HTR-8/SVneo (cell line): ENCODE measurements at regions not wholly inside any gene's neighbourhood (a gene's known extent, or its start where the extent isn't known, plus 50 kb on each side); places are given as distances from the start of the nearest gene placed in this dataset.
"Not testable (repeated sequence)": the region's sequence is repeated elsewhere in the genome, so short reads cannot be mapped to it uniquely, and the experiment has no call there.

Experiments
- DNase-seq: peaks from one replicate; pipeline ENCODE4 v3.0.0; 2011; ENCODE audit warnings: low spot score, mixed read lengths; ENCODE audit not compliant: insufficient read length
- FAIRE-seq: peaks from 2 replicates; lab custom pipeline; 2011; peaks lifted over from hg19 to GRCh38; lab: Jason Lieb, UNC

DNA sequence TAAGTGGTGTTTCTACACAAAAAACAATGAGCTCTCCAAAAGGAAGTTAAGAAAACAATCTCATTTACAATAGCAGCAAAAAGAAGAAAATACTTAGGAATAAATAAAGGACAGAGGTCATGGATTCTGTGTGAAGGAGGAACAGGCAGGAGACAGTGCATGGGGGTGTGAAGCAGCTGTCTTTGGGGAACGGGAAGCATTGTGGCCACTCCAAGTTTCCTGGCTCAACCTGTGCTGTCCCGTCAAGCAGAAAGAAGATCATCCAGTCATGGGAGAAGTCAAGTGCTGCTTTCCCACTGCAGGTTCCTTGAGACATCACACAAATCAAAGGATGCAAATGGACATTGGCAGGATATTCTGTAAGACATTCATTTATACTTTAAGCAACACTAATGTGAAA is 66.1 kb upstream of the MAML3 start:
- FAIRE-seq (no peak), DNase-seq (no peak)

GRCh38 chr4:140219567-140219966 is 65.6 kb upstream of the MAML3 start:
- DNase-seq, result no peak
- FAIRE-seq, result no peak

DNA sequence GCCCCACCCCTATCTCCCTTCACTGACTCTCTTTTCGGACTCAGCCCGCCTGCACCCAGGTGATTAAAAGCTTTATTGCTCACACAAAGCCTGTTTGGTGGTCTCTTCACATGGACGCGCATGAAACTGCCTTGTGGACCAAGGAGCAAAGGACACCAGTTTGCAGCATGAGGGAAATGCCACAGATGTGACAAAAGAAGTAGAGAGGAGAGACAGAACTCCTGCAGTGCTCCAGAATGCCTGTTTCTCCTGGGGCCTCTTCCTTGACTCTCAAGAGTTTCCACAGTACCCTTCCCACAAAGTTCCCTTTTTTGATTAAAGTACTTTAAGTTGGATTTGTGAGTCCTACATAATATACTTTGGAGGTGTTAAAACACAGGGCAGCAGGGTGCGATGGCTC is 65.1 kb upstream of the MAML3 start:
- DNase-seq, FAIRE-seq: not testable (repeated sequence)

- FAIRE-seq (no peak), DNase-seq (no peak)
These were observed 59.8 kb upstream of the MAML3 start for GRCh38 chr4:140213749-140214148.

- FAIRE-seq, result no peak
These were observed 59.1 kb upstream of the MAML3 start for GRCh38 chr4:140213116-140213515.

GRCh38 chr4:140212646-140213045 is 58.7 kb upstream of the MAML3 start:
- no peak for FAIRE-seq
- DNase-seq, result no peak

More at GRCh38 chr4:140213116-140213515, 59.1 kb upstream of the MAML3 start:
- no peak for DNase-seq

- no peak for DNase-seq
- no peak for FAIRE-seq
These were observed 58.2 kb upstream of the MAML3 start for GRCh38 chr4:140212194-140212593.

DNA sequence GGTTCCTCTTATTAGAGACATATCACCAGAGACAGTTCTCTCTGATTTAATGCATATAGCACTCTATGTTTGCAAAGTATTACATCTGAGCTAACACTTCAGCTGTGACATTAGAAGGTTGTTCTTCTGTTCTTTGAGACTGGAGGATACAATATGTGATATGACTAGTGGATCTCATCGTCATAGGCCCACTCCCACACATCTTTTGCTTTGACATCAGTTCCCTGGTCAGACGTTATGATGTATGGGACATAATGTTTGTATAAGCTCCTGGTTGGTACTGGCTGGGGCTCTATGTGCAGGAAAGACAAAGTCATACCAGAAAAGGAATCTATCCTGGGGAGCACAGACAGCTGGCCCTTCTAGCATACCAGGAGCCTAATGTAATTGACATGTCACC is 57.7 kb upstream of the MAML3 start:
- no peak for FAIRE-seq
- DNase-seq, result no peak

DNA sequence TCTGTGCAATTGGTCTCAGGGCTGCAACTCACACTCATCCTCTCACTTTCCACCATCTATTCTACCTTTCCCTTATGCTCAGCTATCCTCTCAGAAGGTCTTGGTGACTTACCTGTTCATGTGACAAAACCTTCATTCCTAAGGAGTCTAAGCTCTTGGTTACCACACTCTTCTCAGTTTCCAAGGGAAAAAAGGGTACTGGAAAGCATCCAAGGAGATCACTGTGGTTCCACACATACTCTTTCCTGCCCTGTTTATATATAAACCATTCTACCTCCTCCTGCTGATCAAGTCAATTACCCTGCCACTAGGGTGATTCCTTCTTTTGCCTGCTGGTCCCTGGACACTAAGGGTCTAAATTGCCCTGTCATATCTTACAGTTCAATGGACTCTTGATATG is 57.2 kb upstream of the MAML3 start:
- no peak for FAIRE-seq
- DNase-seq, result no peak

DNA sequence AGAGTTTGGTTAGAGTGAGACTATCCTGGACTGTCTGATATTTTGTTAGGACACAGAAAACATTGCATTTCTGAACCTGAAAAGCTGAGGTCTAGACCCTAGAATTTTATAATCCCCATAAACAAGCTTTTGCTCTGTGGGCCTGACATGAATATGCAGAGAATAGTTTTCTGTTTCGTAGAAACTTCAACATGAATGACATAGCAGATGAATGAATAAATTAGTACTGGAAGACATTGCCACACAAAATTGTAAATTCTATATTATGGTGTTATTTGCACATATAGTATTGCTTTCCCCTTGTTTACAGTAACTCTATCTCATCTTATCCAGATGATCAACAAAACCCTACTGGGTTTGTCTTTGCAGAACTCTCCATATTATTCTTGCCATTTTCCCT is 54.9 kb upstream of the MAML3 start:
- DNase-seq (no peak), FAIRE-seq (no peak)
